H1 (cell line): ENCODE measurements at regions not wholly inside any gene's neighbourhood (a gene's known extent, or its start where the extent isn't known, plus 50 kb on each side); places are given as distances from the start of the nearest gene placed in this dataset.

ENCODE experiments used
- ATF2 ChIP-seq: IDR thresholded peaks from 2 replicates; pipeline ENCODE4 v1.6.1; 2012; ENCODE audit warnings: low read length, inconsistent platforms
- CBX8 ChIP-seq: fragments of 300-800, 300-1000 bp; sonication (generic); IDR thresholded peaks from 2 replicates; pipeline ENCODE4 v1.7.1; 2016; ENCODE audit warnings: low read depth, low read length, borderline replicate concordance
- CHD7 ChIP-seq: fragments of 300-600 bp; sonication (generic); IDR thresholded peaks from 2 replicates; pipeline ENCODE4 v1.7.1; 2012; ENCODE audit warnings: low read length, moderate library complexity, mild to moderate bottlenecking, inconsistent platforms; ENCODE audit not compliant: insufficient replicate concordance
- EP300 ChIP-seq, 2 experiments: IDR thresholded peaks; 1 replicate in 1 of 2; 2 replicates in 1 of 2; pipeline ENCODE4 v1.6.1; 2011 to 2012; ENCODE audit warnings: low read depth in 2 of 2, low read length in 2 of 2, mild to moderate bottlenecking in 2 of 2, borderline replicate concordance in 1 of 2, inconsistent platforms in 1 of 2, moderate library complexity in 1 of 2
- GTF2F1 ChIP-seq: IDR thresholded peaks from 2 replicates; pipeline ENCODE4 v1.6.1; 2012; ENCODE audit warnings: low read depth, low read length, improper control_type of control experiment, borderline replicate concordance
- JUN ChIP-seq: IDR thresholded peaks from 2 replicates; pipeline ENCODE4 v1.6.1; 2011; ENCODE audit warnings: low read depth, mild to moderate bottlenecking, improper control_type of control experiment, low read length
- KDM5A ChIP-seq: fragments of 200-600 bp; IDR thresholded peaks from 2 replicates; pipeline ENCODE4 v1.7.1; 2012; ENCODE audit warnings: mild to moderate bottlenecking, low read length, inconsistent platforms, mixed read lengths
- POLR2AphosphoS5 ChIP-seq: IDR thresholded peaks from 2 replicates; pipeline ENCODE4 v1.6.1; 2011; ENCODE audit warnings: low read depth, low read length
- SP2 ChIP-seq: IDR thresholded peaks from 2 replicates; pipeline ENCODE4 v1.6.1; 2012; ENCODE audit warnings: mild to moderate bottlenecking, low read length, inconsistent platforms
- SP4 ChIP-seq: IDR thresholded peaks from 2 replicates; pipeline ENCODE4 v1.6.1; 2012; ENCODE audit warnings: low read length, inconsistent platforms
- SUZ12 ChIP-seq: fragments of 200-600 bp; sonication (generic); IDR thresholded peaks from 2 replicates; pipeline ENCODE4 v1.6.1; 2012; ENCODE audit warnings: mild to moderate bottlenecking, inconsistent platforms, low read length, moderate library complexity, mixed read lengths

GRCh38 chr6:130524552-130524951 is 158.7 kb downstream of the TMEM200A start (continued):
- no peak for TF ChIP-seq CHD7
- no peak for TF ChIP-seq KDM5A
- TF ChIP-seq ATF2 = no peak
- no peak for TF ChIP-seq CBX8
- no peak for TF ChIP-seq SP4
- TF ChIP-seq JUN = no peak
- no peak for TF ChIP-seq POLR2AphosphoS5
- TF ChIP-seq SUZ12 = no peak
- no peak for TF ChIP-seq SP2
- no peak for TF ChIP-seq GTF2F1
- TF ChIP-seq EP300 (IDR thresholded peaks at IDR 0.05; ENCODE audit: borderline replicate concordance in 1 of 2, low read depth in 2 of 2, low read length in 2 of 2) = no peak
